Cardiac muscle cell (in vitro differentiated cells and primary cell): ENCODE measurements at regions not wholly inside any gene's neighbourhood (a gene's known extent, or its start where the extent isn't known, plus 50 kb on each side); places are given as distances from the start of the nearest gene placed in this dataset.
A peak's percentile ranks its signal among the peaks of the same experiment; 100 is the strongest.

Source experiments
- DNase-seq, 2 donors: peaks; one replicate each; pipeline versions ENCODE4 v3.0.0 to v3.0.0-alpha.2; 2010 to 2017; ENCODE audit warnings: low read depth in 1 of 2, low spot score in 1 of 2
- H3K27ac ChIP-seq: fragments of 200-600 bp; sonication (generic); 2 replicates; pipeline ENCODE4 v1.5.1; 2016
- H3K27me3 ChIP-seq: fragments of 200-600 bp; sonication (generic); 2 replicates; pipeline ENCODE4 v1.6.0; 2016; ENCODE audit warnings: control low read depth
- H3K36me3 ChIP-seq: fragments of 200-600 bp; sonication (generic); 2 replicates; pipeline ENCODE4 v1.5.1; 2016; ENCODE audit warnings: control low read depth
- H3K4me1 ChIP-seq: fragments of 200-600 bp; sonication (generic); 2 replicates; pipeline ENCODE4 v1.8.1; 2017; ENCODE audit warnings: low read depth, mild to moderate bottlenecking, mixed run types
- H3K4me3 ChIP-seq: fragments of 200-600 bp; sonication (generic); 2 replicates; pipeline ENCODE4 v1.5.1; 2016; ENCODE audit warnings: mild to moderate bottlenecking
- H3K9me3 ChIP-seq: fragments of 200-600 bp; sonication (generic); 2 replicates; pipeline ENCODE4 v1.5.1; 2017; ENCODE audit warnings: low read depth, mild to moderate bottlenecking, control low read depth
- CTCF ChIP-seq: IDR thresholded peaks from 2 replicates; pipeline ENCODE4 v1.5.1; 2012; ENCODE audit warnings: low read depth, mild to moderate bottlenecking, low read length

- no peak for TF ChIP-seq CTCF
- DNase-seq: peak in 1 of 2 donors; percentile 50
- no peak overlapping the region for H3K27ac ChIP-seq
- no peaks in the 10 kb centered on the region for H3K36me3 ChIP-seq
- H3K4me3 ChIP-seq: no peak overlapping the region
- H3K9me3 ChIP-seq: no peaks in the 10 kb centered on the region
- H3K4me1 ChIP-seq: no peaks in the 10 kb centered on the region
- H3K27me3 ChIP-seq: no peaks in the 10 kb centered on the region
These were observed 695.3 kb downstream of the MAFB start for GRCh38 chr20:39993742-39994141.

- Histone ChIP-seq H3K4me1 (peaks cover 19% of the 10 kb centered on the region), H3K36me3 (no peaks in the 10 kb centered on the region), H3K27ac (no peak overlapping the region), H3K4me3 (no peak overlapping the region), H3K9me3 (no peaks in the 10 kb centered on the region), H3K27me3 (no peaks in the 10 kb centered on the region)
- DNase-seq: no peak
- TF ChIP-seq CTCF: no peak
These were observed 698.3 kb downstream of the MAFB start for GRCh38 chr20:39990692-39991091.

DNA sequence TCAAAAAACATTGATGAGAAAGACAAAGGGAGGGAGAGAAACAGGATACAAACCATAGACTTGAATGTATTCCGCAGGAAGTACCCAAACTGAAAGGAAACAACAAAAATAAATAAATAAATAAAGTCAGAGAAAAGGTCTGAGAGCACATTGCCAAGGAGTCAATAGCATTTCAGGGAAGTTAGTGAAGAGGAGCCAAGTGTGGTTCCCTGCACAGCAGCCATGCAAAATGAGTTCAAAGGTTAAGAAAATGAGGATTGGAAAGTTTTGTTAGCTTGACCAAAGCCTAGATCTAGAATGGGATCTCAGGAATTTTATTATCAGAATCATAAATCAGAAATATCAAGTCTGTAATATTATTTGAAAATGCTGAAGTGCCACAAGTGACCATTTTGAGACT, 700.0 kb downstream of the MAFB start:
- H3K27me3 ChIP-seq: no peaks in the 10 kb centered on the region
- no peak overlapping the region for H3K27ac ChIP-seq
- H3K4me3 ChIP-seq: no peak overlapping the region
- no peaks in the 10 kb centered on the region for H3K36me3 ChIP-seq
- DNase-seq: no peak
- no peaks in the 10 kb centered on the region for H3K9me3 ChIP-seq
- no peak for TF ChIP-seq CTCF
- H3K4me1 ChIP-seq: peaks cover 33% of the 10 kb centered on the region

DNA sequence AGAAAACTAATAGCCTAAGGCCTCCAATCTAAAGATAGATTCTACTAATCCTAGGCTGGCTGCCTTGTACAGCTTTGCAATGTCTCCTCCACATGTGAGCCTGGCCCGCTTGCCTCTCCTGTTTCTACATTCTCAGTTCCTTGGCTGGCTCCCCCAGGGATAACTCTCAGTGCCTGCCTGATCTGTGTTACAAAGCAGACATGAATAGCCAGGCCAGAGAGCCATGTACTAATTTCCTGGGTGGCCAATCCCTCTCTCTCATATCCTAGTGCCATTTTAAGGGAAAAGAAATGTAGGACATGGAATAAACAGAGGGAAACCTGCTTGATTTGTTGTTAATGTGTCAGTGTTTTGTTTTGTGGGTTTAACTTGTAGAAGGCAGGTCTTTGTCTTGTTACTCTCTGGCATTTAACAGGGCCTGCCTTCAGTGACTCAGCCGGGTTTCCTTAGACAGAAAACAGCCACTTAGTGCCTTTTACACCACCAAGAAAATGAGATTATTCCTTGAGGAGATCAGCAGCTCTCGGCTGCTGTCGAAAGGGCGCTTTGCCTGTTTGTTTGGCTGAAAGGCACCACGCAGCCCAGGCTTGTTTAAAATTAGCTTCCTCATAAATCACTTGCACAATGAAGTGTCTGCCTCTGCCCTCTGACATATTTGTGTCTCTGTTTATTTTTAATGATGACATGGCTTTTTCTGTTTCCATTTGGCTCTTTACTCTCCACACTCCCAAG, 702.7 kb downstream of the MAFB start:
- Histone ChIP-seq H3K27ac (peak overlapping the region; percentile 97), H3K4me1 (peaks cover 45% of the 10 kb centered on the region), H3K27me3 (no peaks in the 10 kb centered on the region), H3K36me3 (no peaks in the 10 kb centered on the region), H3K4me3 (no peak overlapping the region), H3K9me3 (no peaks in the 10 kb centered on the region)
- no peak for TF ChIP-seq CTCF
- DNase-seq: peak; percentile 1 to 65

DNA sequence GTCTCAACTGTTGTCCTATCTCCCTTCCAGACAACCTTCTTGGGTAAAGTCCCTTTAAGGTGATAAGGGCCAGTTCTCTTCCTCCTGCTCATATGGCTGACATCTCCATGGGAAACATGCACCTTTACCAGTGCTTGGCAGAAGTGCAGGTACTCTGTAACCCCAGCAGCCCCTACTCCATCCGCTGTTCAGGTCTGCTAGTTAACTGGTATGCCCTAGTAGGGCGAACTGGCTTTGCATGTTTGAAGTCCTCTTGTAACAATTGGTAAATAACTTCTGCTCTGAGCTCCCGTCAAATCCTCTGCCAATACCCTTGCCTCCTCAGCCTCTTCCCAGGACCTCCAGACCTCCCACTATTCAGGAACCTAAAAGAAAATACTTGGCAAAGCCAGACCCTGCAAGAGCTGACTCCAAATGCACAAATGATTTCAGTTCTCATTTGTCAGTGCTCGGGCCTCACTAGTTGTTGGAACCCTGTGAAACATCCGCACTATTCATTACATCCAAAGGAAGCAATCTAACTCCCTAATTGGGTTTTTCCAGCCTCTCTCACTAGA, 703.7 kb downstream of the MAFB start:
- TF ChIP-seq CTCF: no peak
- no peaks in the 10 kb centered on the region for H3K36me3 ChIP-seq
- peak overlapping the region; percentile 97 for H3K27ac ChIP-seq
- no peak for DNase-seq
- H3K4me1 ChIP-seq: peaks cover 45% of the 10 kb centered on the region
- no peaks in the 10 kb centered on the region for H3K27me3 ChIP-seq
- no peak overlapping the region for H3K4me3 ChIP-seq
- H3K9me3 ChIP-seq: no peaks in the 10 kb centered on the region
